ENCODE measurements at regions not wholly inside any gene's neighbourhood (a gene's known extent, or its start where the extent isn't known, plus 50 kb on each side); places are given as distances from the start of the nearest gene placed in this dataset.

DNA sequence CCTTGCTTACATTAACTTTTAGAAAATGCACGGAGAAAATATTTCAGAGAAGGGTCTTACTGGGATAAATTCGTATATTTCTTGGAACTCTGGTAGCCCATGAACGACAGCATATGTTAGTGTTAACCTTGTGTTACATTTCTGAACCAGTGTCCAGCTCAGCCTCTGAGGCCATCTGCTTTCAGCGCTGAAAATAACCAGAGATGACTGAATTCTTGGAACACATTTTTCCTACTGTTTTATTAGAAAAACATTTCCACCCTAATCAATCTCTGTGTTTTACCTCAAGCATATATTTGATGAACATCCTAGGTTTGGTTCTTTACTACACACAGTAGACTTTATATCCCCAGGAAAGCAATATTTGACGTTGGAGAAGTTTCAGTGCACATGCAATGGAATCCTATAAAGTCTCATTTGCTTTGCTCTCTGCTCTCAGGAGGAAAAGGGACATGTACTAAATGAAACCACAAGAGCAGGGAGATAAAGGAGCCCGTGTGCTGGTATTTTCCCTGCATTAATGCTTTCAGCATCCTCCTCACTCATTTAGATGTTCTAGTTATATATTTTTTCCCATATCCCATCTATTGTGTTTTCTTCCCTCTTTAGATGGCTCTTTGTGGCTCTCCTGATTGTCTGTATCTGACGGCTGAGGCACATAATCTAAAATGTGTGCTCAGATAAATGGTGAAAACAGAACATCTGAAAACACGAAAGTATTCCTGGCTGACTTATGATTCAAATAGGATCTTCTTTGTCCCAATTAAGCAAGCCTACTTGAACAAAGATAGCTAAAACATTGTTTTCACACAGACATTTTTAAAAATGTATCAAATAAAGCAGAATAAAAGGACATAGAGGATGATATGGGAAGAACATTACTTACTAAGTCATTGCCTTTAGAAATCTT lies 151.7 kb upstream of the KCNMB2 start:
- no peak for DNase-seq

DNA sequence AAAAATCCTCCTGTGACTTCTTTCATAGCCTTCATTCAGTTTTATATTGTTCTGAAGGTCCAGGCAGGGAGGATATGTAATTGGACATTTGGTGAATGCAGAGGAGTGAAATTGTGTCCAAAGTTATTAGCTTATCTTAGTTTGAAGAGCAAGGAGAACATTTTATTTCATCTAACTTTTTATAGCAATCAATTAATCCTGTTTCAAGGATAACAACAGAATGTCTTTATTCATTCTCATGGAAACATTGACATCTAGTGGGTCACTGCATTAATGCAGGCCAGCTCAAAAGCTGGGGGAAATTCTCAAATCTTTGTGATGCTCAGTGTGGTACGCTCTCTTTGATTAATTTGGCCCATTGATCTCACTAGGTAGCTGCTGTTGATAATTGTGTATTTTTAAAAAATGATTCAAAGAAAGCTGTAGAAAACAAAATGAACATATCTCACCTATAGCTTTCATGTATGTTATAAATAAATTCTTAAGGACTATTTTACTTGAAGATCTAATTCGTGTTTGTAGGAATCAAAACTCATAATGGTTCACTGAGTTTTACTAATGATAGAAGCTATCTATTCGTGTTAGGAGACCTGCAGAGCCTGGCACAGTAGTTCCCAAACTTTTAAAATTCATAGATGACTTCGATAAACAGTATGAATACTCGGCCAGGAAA lies 150.8 kb upstream of the KCNMB2 start:
- ChIA-PET POLR2A (interaction anchor here (1.4 to 1.9 kb wide), 2 partner anchors 9 to 1513 kb away, joined by 3 to 6 read pairs; no protein-coding TSS in a partner anchor), CTCF (interaction anchor here (1.0 to 1.7 kb wide), 6 partner anchors 10 to 1513 kb away, joined by 3 to 15 read pairs (median 4); no protein-coding TSS in a partner anchor)
- no peaks in the 10 kb centered on the region for H3K4me1 ChIP-seq (ENCODE audit: insufficient read depth, low read length)
- ATAC-seq (ENCODE audit: poor library complexity) (peak; percentile 44), DNase-seq (peak in 4 of 14 experiments; percentile 8 to 47 (median 38))
- no peaks in the 10 kb centered on the region for H3K27me3 ChIP-seq (ENCODE audit: control insufficient read depth in 1 of 2, insufficient read depth in 2 of 2, low read length in 2 of 2)
- H3K4me3 Mint-ChIP-seq: no peak overlapping the region
- H3K4me3 ChIP-seq (ENCODE audit: low read length): no peak overlapping the region
- H3K9me3 ChIP-seq (ENCODE audit: control insufficient read depth in 1 of 2, insufficient read depth in 1 of 2, low read length in 2 of 2): no peaks in the 10 kb centered on the region
- H3K27me3 Mint-ChIP-seq: peaks cover 24% of the 10 kb centered on the region
- no peaks in the 10 kb centered on the region for H3K36me3 ChIP-seq (ENCODE audit: insufficient read depth, low read length)
- no peaks in the 10 kb centered on the region for H3K9me3 Mint-ChIP-seq
- H3K27ac Mint-ChIP-seq: no peak overlapping the region
- intact Hi-C loops (cut with DNase I, micrococcal nuclease): loop anchor here (1.0 to 5.0 kb wide), 3 partner anchors 1333 to 1348 kb away; no protein-coding TSS in a partner anchor
- H3K36me3 Mint-ChIP-seq (ENCODE audit: low read depth): no peaks in the 10 kb centered on the region
- H3K4me1 Mint-ChIP-seq (ENCODE audit: low read depth): no peaks in the 10 kb centered on the region
- TF ChIP-seq, protein P1, sequence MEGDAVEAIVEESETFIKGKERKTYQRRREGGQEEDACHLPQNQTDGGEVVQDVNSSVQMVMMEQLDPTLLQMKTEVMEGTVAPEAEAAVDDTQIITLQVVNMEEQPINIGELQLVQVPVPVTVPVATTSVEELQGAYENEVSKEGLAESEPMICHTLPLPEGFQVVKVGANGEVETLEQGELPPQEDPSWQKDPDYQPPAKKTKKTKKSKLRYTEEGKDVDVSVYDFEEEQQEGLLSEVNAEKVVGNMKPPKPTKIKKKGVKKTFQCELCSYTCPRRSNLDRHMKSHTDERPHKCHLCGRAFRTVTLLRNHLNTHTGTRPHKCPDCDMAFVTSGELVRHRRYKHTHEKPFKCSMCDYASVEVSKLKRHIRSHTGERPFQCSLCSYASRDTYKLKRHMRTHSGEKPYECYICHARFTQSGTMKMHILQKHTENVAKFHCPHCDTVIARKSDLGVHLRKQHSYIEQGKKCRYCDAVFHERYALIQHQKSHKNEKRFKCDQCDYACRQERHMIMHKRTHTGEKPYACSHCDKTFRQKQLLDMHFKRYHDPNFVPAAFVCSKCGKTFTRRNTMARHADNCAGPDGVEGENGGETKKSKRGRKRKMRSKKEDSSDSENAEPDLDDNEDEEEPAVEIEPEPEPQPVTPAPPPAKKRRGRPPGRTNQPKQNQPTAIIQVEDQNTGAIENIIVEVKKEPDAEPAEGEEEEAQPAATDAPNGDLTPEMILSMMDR (IDR thresholded peaks at IDR 0.05): peak; percentile 76
- H3K27ac ChIP-seq (ENCODE audit: low read depth in 1 of 2, low read length in 2 of 2): no peak overlapping the region

More for the DNA sequence above, 151.7 kb upstream of the KCNMB2 start:
- no peaks in the 10 kb centered on the region for H3K36me3 Mint-ChIP-seq (ENCODE audit: low read depth)
- no peak for ATAC-seq (ENCODE audit: poor library complexity)
- TF ChIP-seq, protein P1 (IDR thresholded peaks at IDR 0.05): no peak
- no peaks in the 10 kb centered on the region for H3K27me3 ChIP-seq (ENCODE audit: control insufficient read depth in 1 of 2, insufficient read depth in 2 of 2, low read length in 2 of 2)
- H3K27ac ChIP-seq (ENCODE audit: low read depth in 1 of 2, low read length in 2 of 2): no peak overlapping the region
- H3K27ac Mint-ChIP-seq: no peak overlapping the region
- H3K4me3 Mint-ChIP-seq: no peak overlapping the region
- no peak overlapping the region for H3K4me3 ChIP-seq (ENCODE audit: low read length)
- intact Hi-C loops (cut with DNase I, micrococcal nuclease): loop anchor here (1.0 to 5.0 kb wide), 3 partner anchors 1332 to 1347 kb away; no protein-coding TSS in a partner anchor
- no peaks in the 10 kb centered on the region for H3K4me1 ChIP-seq (ENCODE audit: insufficient read depth, low read length)
- H3K9me3 ChIP-seq (ENCODE audit: control insufficient read depth in 1 of 2, insufficient read depth in 1 of 2, low read length in 2 of 2): no peaks in the 10 kb centered on the region
- POLR2A ChIA-PET: interaction anchor here (1.4 to 1.9 kb wide), 2 partner anchors 10 to 1512 kb away, joined by 3 to 6 read pairs; no protein-coding TSS in a partner anchor
- CTCF ChIA-PET: interaction anchor here (1.0 to 1.7 kb wide), 4 partner anchors 11 to 1512 kb away, joined by 3 to 15 read pairs (median 6); no protein-coding TSS in a partner anchor
- H3K27me3 Mint-ChIP-seq: peaks cover 20% of the 10 kb centered on the region
- H3K4me1 Mint-ChIP-seq (ENCODE audit: low read depth): no peaks in the 10 kb centered on the region
- H3K9me3 Mint-ChIP-seq: no peaks in the 10 kb centered on the region
- no peaks in the 10 kb centered on the region for H3K36me3 ChIP-seq (ENCODE audit: insufficient read depth, low read length)

DNA sequence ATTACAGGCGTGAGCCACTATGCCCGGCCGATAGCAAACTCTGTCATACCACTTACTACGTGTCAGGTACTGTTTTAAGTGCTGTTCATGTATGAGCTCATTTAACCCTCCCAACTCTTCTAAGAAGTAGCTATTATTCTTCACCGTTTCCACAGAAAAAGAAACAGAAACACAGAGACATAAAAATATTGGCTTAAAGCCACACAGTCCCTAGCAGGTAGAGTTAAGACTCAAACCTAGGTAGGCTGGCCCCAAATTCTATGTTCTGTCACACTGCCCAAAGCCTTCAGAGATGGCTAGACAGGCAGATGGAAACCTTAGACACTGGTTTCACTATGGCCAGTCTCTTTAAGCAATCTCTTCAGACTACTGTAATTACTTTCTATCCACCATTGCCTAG lies 149.8 kb upstream of the KCNMB2 start:
- no peak for DNase-seq
- POLR2A ChIA-PET: no interaction called here

More for the DNA sequence above, 149.8 kb upstream of the KCNMB2 start:
- H3K9me3 ChIP-seq (ENCODE audit: control insufficient read depth in 1 of 2, insufficient read depth in 1 of 2, low read length in 2 of 2): no peaks in the 10 kb centered on the region
- TF ChIP-seq, protein P1 (IDR thresholded peaks at IDR 0.05): no peak
- no peak overlapping the region for H3K27ac Mint-ChIP-seq
- no peaks in the 10 kb centered on the region for H3K4me1 ChIP-seq (ENCODE audit: insufficient read depth, low read length)
- H3K36me3 Mint-ChIP-seq (ENCODE audit: low read depth): no peaks in the 10 kb centered on the region
- intact Hi-C loops (cut with DNase I, micrococcal nuclease): loop anchor here in 1 of 2 experiments (2.0 to 5.0 kb wide), 2 partner anchors 1349 to 1512 kb away; no protein-coding TSS in a partner anchor
- H3K4me3 Mint-ChIP-seq: no peak overlapping the region
- H3K27me3 Mint-ChIP-seq: peaks cover 29% of the 10 kb centered on the region
- ATAC-seq (ENCODE audit: poor library complexity): no peak
- H3K27me3 ChIP-seq (ENCODE audit: control insufficient read depth in 1 of 2, insufficient read depth in 2 of 2, low read length in 2 of 2): no peaks in the 10 kb centered on the region
- no peak overlapping the region for H3K27ac ChIP-seq (ENCODE audit: low read depth in 1 of 2, low read length in 2 of 2)
- H3K4me3 ChIP-seq (ENCODE audit: low read length): no peak overlapping the region
- no peaks in the 10 kb centered on the region for H3K9me3 Mint-ChIP-seq
- CTCF ChIA-PET: interaction anchor here (1.2 kb wide), 1 partner anchor 1333 kb away, joined by 3 read pairs; no protein-coding TSS in a partner anchor
- H3K4me1 Mint-ChIP-seq (ENCODE audit: low read depth): no peaks in the 10 kb centered on the region
- H3K36me3 ChIP-seq (ENCODE audit: insufficient read depth, low read length): no peaks in the 10 kb centered on the region
